BE2C (cell line): ENCODE measurements at regions not wholly inside any gene's neighbourhood (a gene's known extent, or its start where the extent isn't known, plus 50 kb on each side); places are given as distances from the start of the nearest gene placed in this dataset.
A peak's percentile ranks its signal among the peaks of the same experiment; 100 is the strongest.

Experiments used
- DNase-seq: peaks from one replicate; pipeline ENCODE4 v3.0.0-alpha.2; 2020
- H3K27me3 ChIP-seq: fragments of 250-450 bp; sonication (Bioruptor Pico); 2 replicates; pipeline ENCODE4 v1.5.1; 2020; ENCODE audit warnings: mild to moderate bottlenecking
- H3K36me3 ChIP-seq: fragments of 250-450 bp; sonication (Bioruptor Pico); 2 replicates; pipeline ENCODE4 v1.5.1; 2020; ENCODE audit warnings: mild to moderate bottlenecking
- H3K4me1 ChIP-seq: fragments of 250-450 bp; sonication (Bioruptor Pico); 2 replicates; pipeline ENCODE4 v1.5.1; 2020
- H3K4me3 ChIP-seq: 2 replicates; pipeline ENCODE4 v1.5.1; 2011; ENCODE audit warnings: low read depth, low read length
- H3K9me3 ChIP-seq: fragments of 250-450 bp; sonication (Bioruptor Pico); 2 replicates; pipeline ENCODE4 v1.5.1; 2020
- CTCF ChIP-seq: IDR thresholded peaks from 2 replicates; pipeline ENCODE4 v1.5.1; 2012; ENCODE audit warnings: mild to moderate bottlenecking, low read depth, low read length

- Histone ChIP-seq H3K4me1 (no peaks in the 10 kb centered on the region), H3K9me3 (no peaks in the 10 kb centered on the region), H3K4me3 (no peak overlapping the region), H3K36me3 (no peaks in the 10 kb centered on the region), H3K27me3 (no peaks in the 10 kb centered on the region)
- peak; percentile 5 for DNase-seq
- no peak for TF ChIP-seq CTCF
Observed at GRCh38 chr4:114389070-114389685, 209.4 kb upstream of the UGT8 start.

- Histone ChIP-seq H3K4me3 (no peak overlapping the region), H3K27me3 (no peaks in the 10 kb centered on the region), H3K9me3 (no peaks in the 10 kb centered on the region), H3K36me3 (no peaks in the 10 kb centered on the region), H3K4me1 (no peaks in the 10 kb centered on the region)
- no peak for DNase-seq
- no peak for TF ChIP-seq CTCF
Observed at GRCh38 chr4:114393295-114394038, 205.1 kb upstream of the UGT8 start.

- DNase-seq = no peak
- H3K9me3 ChIP-seq = no peaks in the 10 kb centered on the region
- no peak for TF ChIP-seq CTCF
- H3K27me3 ChIP-seq = no peaks in the 10 kb centered on the region
- no peaks in the 10 kb centered on the region for H3K4me1 ChIP-seq
- no peaks in the 10 kb centered on the region for H3K36me3 ChIP-seq
- no peak overlapping the region for H3K4me3 ChIP-seq
Observed at GRCh38 chr4:114396808-114397207, 201.8 kb upstream of the UGT8 start.

GRCh38 chr4:114398410-114398809 is 200.2 kb upstream of the UGT8 start:
- Histone ChIP-seq H3K9me3 (no peaks in the 10 kb centered on the region), H3K27me3 (no peaks in the 10 kb centered on the region), H3K4me1 (no peaks in the 10 kb centered on the region), H3K4me3 (no peak overlapping the region), H3K36me3 (no peaks in the 10 kb centered on the region)
- no peak for DNase-seq
- no peak for TF ChIP-seq CTCF

- no peak for TF ChIP-seq CTCF
- no peaks in the 10 kb centered on the region for H3K36me3 ChIP-seq
- no peaks in the 10 kb centered on the region for H3K27me3 ChIP-seq
- H3K4me3 ChIP-seq = no peak overlapping the region
- no peak for DNase-seq
- H3K4me1 ChIP-seq = no peaks in the 10 kb centered on the region
- H3K9me3 ChIP-seq = no peaks in the 10 kb centered on the region
Observed at GRCh38 chr4:114399105-114399504, 199.5 kb upstream of the UGT8 start.

- H3K4me3 ChIP-seq = no peak overlapping the region
- H3K9me3 ChIP-seq = no peaks in the 10 kb centered on the region
- no peaks in the 10 kb centered on the region for H3K27me3 ChIP-seq
- no peak for TF ChIP-seq CTCF
- H3K36me3 ChIP-seq = no peaks in the 10 kb centered on the region
- H3K4me1 ChIP-seq = no peaks in the 10 kb centered on the region
- DNase-seq = no peak
Observed at GRCh38 chr4:114400531-114400930, 198.1 kb upstream of the UGT8 start.
